Testis (tissue), 2 donors: ENCODE measurements at regions not wholly inside any gene's neighbourhood (a gene's known extent, or its start where the extent isn't known, plus 50 kb on each side); places are given as distances from the start of the nearest gene placed in this dataset.

Experiments
- POLR2A ChIP-seq: fragments of 450-650 bp; IDR thresholded peaks from one replicate; pipeline ENCODE4 v1.6.1; 2017; ENCODE audit warnings: antibody characterized with exemption, mild to moderate bottlenecking, moderate library complexity
- TF ChIP-seq, protein P1 (sequence below), 3 experiments: fragments of 450-650 bp in 2 of 3; fragments of 200-600 bp in 1 of 3; sonication (generic) in 1 of 3; IDR thresholded peaks; one replicate each; pipeline ENCODE4 v1.5.1; 2016 to 2019; ENCODE audit warnings: antibody characterized with exemption in 3 of 3, mild to moderate bottlenecking in 2 of 3, moderate library complexity in 1 of 3

DNA sequence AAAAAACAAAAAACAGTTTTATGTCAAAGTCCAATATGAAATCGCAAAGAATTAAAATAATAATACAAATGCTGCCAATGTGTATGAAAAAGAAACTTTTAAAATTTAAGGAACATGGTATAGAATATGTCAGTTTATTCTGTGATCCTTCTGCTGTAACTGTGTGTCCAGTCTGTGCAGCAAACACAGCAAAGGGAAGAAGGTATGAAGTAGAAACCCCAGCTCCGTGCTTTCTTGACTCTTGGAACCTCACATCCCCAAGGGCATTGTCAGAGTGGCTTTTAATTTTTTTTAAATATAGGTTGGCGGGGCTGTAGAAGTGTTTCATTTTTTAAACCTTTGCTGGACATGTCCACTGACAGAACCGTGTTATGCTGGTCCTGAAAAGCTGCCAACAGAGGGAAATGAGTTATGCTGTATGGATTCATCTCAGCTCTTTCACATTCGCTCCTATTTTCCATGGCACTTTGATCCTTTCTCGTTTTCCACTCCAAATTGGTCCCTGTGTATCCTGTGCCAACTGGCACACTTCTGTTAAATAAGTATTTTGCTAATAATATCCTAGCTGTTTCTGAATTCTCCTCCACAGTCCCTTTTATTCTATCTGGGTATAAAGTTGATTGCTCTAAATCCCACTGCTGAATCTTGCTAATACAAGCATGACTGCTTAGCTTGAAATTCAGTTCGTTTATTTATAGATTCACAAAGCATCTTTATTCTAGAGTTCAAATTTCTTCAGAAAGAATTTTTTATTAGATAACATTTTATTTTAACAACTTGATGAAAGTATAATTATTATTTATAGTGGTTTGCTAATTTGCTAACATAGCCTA is 127.0 kb upstream of the DDIT4L start:
- TF ChIP-seq, protein P1, sequence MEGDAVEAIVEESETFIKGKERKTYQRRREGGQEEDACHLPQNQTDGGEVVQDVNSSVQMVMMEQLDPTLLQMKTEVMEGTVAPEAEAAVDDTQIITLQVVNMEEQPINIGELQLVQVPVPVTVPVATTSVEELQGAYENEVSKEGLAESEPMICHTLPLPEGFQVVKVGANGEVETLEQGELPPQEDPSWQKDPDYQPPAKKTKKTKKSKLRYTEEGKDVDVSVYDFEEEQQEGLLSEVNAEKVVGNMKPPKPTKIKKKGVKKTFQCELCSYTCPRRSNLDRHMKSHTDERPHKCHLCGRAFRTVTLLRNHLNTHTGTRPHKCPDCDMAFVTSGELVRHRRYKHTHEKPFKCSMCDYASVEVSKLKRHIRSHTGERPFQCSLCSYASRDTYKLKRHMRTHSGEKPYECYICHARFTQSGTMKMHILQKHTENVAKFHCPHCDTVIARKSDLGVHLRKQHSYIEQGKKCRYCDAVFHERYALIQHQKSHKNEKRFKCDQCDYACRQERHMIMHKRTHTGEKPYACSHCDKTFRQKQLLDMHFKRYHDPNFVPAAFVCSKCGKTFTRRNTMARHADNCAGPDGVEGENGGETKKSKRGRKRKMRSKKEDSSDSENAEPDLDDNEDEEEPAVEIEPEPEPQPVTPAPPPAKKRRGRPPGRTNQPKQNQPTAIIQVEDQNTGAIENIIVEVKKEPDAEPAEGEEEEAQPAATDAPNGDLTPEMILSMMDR (IDR thresholded peaks at IDR 0.05): no peak
- TF ChIP-seq POLR2A: no peak
